ENCODE measurements at regions not wholly inside any gene's neighbourhood (a gene's known extent, or its start where the extent isn't known, plus 50 kb on each side); places are given as distances from the start of the nearest gene placed in this dataset.

DNA sequence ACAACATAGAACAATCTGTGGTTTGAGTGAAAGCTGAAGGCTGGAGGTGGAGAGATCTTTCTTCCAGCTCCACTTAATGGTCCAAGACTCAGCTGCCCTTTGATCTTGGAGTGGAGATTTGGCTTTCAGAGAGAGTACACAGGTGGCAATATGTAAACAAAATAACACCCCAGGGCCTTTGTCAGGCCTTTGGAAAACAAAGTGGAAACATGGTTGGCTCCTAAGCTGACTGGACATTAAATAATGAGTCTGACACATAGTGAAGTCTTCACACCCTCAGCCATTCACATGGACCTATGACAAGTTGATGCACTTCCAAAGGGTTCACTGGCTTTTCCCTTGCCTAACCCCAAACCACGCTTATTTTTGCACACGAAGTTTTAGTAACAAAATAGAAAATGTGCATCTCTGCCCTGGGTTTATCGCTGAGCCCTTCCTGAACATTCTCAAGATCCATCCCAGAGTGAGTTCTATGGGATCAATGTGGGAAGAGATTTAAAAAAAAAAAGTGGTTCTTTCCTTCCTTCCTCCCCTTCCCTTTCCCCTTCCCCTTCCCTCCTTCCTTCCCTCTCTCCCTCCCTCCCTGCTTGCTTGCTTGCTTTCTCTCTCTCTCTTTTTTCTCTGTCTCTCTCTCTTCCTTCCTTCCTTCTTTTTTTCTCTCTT, 201.3 kb upstream of the NT5C1B start:
- no peak for DNase-seq (ENCODE audit: low spot score)

DNA sequence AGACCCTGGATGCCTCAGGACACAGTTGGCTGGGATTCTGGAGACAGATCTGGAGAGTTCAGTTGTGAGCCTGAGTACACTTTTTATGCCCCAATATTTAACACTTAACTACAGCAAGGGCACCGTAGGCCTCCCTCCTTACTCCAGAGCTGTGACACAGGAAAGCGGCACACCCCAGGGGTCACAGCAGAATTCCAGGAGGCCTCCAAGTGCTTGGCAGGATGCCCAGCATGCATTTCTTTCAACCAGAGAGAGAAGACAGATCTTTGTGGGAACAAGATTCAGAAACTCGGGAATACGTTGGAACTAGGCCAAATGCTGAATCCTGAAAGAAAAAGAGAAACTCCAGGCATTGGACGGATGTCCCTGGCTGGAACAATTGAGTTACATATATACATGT, 199.2 kb upstream of the NT5C1B start:
- peak; percentile 35 for DNase-seq (ENCODE audit: low spot score)

DNA sequence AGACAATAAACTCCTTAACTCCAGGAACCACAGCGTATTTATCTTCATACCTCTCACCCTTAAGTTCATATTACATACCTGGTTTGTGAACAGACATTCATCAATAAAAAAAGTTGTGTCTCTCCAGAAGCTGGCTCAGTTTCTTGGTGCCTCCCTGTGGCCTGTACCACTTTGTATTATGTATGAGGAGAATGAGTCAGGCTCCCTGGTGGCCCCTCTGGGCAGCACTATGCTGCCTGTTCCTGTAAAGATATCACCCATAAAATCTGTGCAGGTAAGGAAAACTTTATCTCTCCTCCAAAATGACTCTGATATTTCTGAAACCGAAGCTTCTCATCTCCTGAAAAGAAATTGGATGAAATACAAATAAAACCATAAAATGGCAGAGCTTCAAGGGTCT, 198.4 kb upstream of the NT5C1B start:
- no peak for DNase-seq (ENCODE audit: low spot score)

DNA sequence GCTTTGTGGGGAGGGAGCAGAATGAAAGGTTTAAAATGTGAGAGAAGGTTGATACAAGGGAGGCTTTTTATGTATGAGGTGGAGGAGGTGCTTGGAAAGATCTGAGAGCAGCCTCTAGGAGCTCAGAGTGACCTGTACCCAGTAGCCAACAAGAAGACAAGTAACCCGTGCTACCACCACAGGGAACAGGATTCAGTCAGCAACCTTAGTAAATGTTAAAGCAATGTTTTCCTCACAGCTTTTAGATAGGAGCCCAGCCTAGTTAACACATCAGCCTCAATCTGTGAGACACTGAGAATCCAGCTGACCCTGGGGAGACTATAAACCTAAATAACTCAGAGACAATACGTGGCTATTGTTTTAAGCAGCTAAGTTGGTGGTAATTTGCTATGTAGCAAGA, 194.9 kb upstream of the NT5C1B start:
- no peak for DNase-seq (ENCODE audit: low spot score)

DNA sequence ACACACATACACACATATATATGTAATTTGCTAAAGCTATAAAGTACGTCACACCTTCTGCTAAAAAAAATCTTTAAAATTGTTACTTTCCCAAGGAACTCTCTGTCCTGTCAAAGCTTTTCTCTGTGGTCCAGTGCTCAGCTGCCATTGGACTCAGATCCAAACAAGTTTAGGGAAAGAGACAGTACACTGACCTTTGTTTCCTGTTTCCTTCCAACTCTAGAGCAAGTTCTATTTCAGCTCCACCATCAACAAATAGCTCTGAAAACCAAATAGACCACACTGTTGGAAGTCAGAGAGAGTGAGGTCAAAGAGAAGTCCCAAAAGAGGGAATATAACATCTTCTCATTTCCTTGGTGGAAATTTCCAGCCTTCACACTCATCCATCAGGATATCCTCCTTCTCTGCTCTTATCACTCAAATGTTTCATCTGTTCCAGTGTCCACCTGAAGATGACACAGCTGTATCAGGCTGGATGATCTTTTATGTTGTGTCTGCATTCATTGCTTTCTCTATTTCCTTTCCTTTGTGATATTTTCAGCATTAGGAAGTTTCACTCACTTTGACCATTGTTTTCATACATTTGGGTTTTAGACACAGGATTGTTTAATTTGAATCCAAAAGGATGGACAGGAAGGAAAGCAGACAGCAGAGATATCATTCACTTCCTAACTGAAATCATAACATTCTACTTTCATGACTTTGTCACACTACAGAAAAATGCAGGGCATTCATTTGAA, 192.3 kb upstream of the NT5C1B start:
- no peak for DNase-seq (ENCODE audit: low spot score)

DNA sequence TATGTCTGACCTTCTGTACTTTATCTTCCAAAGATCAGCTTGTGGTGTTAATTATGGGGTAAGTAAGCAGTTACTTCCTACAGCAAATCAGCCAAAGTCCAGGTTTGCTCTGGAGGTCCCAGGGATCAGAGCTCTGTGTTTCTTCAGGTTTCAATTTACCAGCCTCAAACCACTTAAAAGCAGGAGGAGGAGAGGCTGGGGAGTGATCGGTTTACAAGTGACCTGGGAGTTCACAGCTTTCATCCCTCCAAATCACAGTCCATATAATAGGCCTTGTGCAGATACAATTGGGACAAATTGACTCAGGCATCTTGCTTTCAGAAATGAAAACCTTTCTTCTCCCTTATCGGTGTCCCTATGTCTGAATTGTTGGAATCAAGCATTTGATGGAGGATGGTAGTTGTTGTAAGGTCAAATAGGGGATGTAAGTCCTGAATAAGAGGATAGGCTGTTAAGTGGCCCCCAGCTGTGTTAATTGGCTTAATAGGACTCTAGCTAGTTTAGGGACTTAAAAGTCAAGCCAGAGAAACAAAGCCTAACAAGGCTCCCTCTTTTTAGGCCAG, 188.0 kb upstream of the NT5C1B start:
- no peak for DNase-seq (ENCODE audit: low spot score)

DNA sequence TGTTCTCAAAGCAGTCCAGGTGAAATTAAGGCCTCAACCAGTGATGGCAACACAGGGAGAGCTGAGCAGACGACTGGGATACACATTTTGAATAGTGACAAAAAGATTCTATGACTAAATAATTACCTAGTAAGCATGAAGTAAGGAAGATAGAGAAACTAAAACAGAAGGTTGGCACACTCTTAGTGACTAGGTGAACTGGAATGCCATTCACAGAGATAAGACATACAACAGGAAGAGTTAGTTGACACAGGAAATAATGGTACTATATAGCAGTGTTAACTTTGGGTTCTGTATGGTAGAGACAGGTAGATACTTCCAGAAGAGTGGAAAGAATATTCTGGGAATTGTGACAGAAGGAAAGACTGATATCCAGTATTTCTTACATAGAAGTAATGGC, 181.8 kb upstream of the NT5C1B start:
- no peak for DNase-seq (ENCODE audit: low spot score)

DNA sequence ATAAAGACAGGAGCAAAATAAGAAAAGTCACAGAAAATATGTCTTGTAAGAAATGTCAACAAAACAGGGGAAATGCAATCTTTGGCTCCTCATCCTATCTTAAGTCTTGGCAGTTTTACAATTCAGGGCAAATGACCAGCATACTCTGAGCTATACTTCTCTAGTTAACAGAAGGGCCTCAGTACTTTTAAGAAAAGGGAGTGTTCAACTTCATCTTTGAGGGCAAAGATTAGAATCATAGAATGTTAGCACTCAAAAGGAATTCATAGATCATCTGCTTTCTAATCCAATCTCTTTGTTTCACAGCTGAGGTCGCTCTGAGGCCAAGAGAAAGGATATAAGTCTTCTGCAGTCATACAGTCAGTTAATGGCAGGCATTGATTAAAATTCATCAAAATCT, 174.0 kb upstream of the NT5C1B start:
- no peak for DNase-seq (ENCODE audit: low spot score)

DNA sequence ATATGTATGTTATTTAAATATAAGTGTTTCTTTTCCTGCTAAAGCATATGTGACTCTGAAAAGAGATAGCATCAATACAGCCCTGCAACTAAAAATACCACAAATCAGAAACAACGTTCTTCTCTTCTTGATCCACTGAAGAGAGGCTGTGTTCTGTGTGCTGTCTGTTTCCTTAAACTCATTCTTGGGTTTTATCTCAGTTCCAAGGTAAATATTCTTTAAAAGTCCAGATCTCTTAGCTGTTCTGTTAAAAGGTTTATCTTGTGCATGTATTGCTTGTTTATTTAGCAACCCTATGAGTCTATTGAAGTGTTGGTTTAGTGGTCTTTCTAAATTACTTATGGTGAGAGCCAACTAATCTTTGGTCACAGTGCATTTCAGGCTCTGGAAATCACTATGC, 173.3 kb upstream of the NT5C1B start:
- no peak for DNase-seq (ENCODE audit: low spot score)

DNA sequence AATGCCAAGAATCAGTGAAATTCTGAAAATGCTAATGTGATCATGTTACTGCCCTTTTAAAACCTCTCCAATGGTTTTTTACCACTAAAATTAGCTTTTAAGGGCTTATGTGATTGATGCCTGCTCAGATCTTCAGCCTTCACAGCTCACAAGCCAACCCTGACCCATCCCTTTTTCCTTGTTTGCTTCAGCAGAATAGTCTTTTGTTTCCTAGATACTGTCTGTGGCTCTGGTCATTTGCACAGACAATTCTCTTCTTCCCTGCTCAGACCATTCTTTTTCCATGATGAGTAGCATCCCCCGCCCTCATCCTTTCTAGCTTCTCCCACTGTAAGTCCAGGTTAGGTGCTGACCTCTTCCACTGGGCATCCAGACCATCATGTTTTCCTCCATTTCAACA, 164.9 kb upstream of the NT5C1B start:
- no peak for DNase-seq (ENCODE audit: low spot score)

DNA sequence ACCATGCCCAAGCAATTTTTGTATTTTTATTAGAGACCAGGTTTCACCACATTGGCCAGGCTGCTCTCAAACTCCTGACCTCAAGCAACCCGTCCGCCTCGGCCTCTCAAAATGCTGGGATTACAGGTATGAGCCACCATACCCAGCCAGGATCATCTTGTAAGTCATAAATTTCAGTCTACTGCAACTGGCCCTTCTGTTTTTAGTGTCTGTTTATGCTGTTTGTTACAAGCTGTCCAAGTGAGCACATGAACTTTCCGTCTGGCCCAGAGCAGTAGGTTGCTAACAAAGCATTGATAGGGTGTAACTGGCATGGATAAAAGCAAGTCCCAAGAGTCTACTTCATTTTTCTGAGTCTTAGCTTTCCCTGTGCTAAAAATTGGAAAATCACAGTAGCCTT, 164.4 kb upstream of the NT5C1B start:
- no peak for DNase-seq (ENCODE audit: low spot score)

DNA sequence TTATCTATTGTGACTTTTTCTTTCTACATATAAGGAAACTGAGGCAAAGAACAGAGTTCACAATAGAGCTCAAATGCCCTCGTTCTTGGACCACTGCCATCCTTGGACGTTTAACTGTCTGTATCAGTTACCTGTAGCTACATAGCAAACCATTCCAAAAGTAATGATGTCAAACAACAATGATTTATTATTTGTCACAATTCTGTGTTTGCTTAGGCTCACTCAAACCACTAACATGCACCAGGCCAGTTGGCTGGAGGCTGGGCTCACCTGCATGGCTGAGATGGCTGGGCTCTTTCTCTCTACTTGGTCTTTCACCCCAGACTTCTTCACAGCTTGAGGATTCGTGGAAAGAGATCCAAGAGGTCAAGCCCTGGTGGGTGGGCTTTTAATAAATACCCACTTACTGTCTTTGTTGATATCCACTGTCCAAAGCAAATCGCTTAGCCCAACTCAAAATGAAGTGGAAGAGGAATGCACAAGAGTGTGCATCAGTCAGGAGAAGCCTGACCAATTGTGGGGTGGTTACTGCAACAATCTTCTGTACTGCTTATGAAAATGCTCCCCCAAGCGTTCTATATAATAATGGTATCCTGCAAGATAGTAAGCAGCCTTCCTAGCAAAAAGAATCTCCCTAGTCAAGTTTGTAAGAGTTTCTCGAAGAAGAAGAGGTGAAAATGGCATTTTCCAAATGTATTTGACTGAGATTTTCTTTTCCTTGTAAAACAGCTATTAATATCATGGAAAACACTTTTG, 163.5 kb upstream of the NT5C1B start:
- DNase-seq (ENCODE audit: low spot score): no peak

DNA sequence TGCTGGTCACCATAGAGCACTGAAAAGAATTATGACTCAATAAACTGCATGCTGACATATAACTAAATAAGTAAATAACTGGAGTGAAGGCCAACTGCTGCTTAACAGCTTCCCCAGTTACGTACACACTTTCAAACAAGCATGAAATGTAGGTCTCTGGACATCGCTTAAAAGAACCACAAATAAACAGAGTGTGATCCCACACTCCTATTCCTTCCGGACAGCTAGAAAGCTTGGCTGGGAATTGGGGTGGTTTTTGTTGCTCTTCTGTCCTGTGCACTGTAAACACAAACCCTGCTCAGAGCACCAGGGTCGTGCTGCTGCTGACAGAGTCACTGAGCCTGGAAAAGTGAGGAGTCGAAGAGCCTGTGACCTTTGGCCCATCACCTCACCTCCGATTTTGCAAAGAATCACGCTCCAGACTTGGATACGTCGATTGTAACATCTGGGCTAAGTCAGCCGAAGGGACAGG, 162.7 kb upstream of the NT5C1B start:
- DNase-seq (ENCODE audit: low spot score): peak; percentile 26

DNA sequence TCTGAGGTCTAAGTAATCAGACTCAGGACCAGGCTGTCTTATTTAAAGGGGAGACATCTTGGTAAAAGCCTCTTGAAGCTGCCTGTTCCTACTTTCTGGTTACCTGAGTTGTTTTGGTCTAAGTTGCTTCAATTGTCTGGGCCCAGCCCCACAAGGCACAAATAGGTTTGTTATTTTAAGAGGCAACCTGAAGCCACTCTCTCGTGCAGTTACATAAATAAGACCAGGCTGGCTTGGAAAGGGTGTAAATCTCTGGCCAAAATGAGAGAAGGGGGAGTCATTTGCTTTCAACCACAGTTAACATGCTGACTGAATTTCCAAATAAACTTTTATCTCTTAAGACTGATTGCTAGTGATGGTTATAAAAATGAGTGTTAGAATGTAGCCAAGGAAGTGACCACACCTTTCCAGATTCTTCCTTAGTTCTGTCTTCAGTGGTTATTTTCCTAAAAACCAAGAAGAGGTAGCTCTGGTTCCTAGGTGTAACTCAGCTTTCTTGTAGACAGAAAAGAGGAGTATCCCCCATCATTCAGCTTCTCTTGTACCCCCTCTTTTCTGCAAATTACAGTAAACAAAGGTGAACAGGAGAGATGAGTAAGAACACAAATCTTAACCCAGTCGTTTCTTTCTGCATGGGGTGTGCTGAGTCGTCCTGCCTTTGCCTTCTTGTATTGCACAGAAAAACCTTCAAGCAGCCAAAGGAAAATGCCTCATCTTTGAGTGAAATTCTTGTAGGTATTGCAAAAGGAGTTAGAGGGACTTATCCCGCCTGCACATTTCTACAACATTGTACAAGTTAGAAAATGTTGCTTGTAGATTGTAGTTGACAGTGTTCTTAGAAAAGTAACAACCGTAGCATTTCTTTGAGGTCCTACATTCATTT, 161.5 kb upstream of the NT5C1B start:
- DNase-seq (ENCODE audit: low spot score): no peak

DNA sequence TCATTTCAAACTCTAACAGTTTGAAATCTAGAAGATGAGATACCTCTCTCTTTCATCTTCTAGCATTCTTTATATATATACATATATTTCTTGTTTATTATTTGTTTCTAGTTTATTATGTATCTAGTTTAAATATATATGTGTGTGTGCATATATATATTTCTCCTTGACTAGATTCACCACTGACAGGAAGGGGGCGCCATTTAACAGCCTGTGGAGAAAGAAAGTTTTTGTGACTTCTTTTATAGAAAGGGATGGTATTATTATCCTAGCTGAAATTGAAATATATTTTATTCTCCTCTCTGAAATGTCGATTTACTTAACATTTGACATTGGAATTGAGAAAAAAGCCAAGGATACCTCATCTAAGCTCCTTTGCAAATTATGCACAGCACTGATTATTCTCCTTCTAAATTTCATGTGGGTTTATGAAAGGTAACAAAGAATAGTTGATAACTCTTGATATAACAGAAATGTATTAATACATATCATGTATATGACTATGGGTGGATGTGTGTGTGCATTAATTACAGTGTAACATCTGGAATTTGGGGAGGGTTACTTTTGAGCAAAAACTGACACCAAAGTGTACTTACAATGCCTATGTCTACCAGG, 160.7 kb upstream of the NT5C1B start:
- peak; percentile 59 for DNase-seq (ENCODE audit: low spot score)

DNA sequence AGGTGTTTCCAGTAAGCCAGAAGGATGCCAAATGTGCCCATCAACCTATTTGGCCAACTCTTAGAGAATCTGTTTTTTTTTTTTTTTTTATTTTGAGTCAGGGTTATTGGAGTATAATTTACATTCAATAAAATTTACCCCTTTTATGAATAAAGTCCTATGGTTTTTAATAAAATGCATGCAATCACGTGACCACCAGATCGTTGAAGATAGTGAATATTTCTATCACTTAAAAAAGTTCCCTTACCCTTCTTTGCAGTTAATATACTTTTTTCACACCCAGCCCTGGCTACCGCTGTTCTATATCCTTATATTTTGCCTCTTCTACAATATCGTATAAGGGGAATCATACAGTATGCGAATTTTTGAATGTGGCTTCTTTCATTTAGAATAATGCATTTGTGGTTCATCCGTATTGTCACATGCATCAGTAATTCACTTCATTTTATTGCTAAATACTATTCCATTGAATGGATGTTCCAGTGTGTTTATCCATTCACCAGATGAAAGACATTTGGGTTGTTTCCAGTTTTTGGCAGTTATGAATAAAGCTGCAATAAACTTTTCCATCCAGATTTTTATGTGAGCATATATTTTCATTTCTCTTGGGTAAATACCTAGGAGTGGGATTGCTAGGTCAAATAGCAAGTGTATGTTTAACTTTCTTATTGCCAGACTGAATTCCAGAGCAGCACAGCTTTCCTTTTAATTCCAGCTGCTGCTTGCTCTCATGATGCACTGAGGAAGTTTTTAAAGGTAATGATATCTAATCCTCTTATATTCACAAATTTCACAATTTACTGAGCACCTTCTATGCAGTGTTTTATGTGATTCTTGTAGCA, 156.3 kb upstream of the NT5C1B start:
- DNase-seq (ENCODE audit: low spot score): no peak

DNA sequence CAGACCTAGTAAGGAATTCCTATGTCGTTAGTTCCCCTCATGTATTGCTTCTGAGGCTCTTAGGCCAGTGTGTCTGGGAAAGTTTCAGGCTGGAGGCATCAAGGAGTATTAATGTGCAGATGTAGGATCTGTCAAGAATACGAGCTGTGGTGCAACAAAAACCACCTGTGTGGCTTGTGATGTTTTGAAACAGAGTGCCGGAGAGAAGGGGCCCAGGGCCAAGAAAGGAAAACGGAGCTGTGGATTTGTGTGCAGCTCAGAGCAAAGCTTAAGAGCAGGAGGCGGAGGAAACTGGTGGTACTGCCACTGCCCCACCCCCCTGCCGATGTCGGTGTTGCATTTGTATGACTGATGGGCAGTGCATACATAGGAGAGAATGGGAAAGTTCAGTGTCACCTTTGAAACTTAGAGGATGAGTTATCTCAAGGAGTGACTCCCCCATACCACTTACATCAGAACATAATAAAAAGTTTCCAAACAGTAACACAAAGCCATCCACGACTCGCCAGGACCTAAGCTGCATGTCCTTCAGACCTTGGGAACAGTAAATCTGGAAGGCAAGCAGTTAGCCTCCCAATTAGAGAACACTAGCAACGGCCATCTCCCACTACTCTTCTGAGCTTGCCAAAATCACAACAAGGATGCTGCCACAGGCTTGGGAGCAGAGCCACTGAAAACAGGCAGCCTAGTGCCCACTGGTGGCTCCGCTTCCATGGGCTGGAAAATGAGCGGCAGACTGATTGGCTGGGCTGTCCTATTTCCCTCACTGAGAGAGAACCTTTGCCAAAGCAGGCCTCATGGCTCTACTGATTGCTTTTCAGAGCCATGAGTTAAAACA, 152.7 kb upstream of the NT5C1B start:
- no peak for DNase-seq (ENCODE audit: low spot score)

DNA sequence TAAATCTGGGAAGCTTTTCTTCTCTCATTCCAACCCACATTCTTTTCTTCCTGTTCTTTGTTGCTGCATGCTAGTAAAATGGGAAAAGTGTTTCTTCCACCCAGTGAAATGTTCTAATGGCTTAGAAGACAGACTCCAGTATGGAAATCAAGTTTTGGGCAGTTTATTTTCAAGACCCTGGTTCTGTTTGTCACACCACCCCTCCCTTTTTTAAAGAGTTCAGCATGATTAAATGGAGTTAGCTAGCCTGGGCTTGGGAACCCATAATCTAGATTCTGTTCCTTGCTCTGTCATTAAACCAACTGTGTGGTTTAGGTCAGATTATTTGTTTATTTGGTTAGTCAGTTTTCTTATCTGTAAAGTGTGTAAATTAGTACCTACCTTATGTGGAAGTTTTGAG, 151.8 kb upstream of the NT5C1B start:
- no peak for DNase-seq (ENCODE audit: low spot score)

DNA sequence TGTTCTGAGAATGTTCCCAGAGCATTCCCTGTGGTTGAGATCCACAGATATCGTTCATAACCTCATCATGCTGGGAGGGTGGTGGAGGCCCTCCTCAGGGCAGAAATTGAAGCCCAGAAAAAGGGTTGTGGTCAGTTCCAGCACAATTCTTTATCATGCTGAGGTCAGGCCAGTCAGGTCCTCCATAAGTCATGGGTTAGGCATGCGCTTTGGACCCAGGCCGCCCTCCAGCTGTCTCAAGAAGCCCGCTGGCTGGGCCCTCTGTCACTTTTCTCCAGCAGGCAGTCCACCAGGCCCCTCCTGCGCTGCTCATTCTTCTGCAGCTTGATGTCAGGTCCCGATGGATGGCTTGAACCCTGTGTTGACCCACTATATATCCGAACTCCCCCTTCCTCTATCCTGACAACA, 151.1 kb upstream of the NT5C1B start:
- no peak for DNase-seq (ENCODE audit: low spot score)
